H1 (cell line): ENCODE measurements at regions not wholly inside any gene's neighbourhood (a gene's known extent, or its start where the extent isn't known, plus 50 kb on each side); places are given as distances from the start of the nearest gene placed in this dataset.

Source experiments
- CTCF ChIA-PET: fragments of 300-600 bp; sonication (Branson Sonifier 250); formaldehyde crosslinking; loops from one replicate; lab custom pipeline; 2021; ENCODE audit not compliant: partially characterized antibody; lab: Charles Lee
- POLR2A ChIA-PET: fragments of 300-600 bp; sonication (Branson Sonifier 250); formaldehyde crosslinking; loops from one replicate; lab custom pipeline; 2021; ENCODE audit warnings: inconsistent platforms; ENCODE audit not compliant: partially characterized antibody; lab: Charles Lee
- DNase-seq, 2 experiments: peaks; one replicate each; pipeline versions ENCODE4 v3.0.0 to v3.0.0-alpha.2; 2010 to 2022; ENCODE audit warnings: low spot score in 2 of 2, low read depth in 1 of 2, mixed read lengths in 1 of 2
- FAIRE-seq: peaks from 2 replicates; lab custom pipeline; 2011; peaks lifted over from hg19 to GRCh38; lab: Jason Lieb, UNC
- H2AFZ ChIP-seq: 2 replicates; pipeline ENCODE4 v1.8.1; 2012; ENCODE audit warnings: low read length, inconsistent platforms
- H2AK5ac ChIP-seq: 2 replicates; pipeline ENCODE4 v1.6.1; 2013; ENCODE audit warnings: low read depth, low read length
- H2BK120ac ChIP-seq: replicated peaks from 2 replicates; pipeline ENCODE3; 2013; ENCODE audit warnings: low read depth, low read length, inconsistent platforms
- H2BK12ac ChIP-seq: 2 replicates; pipeline ENCODE4 v1.6.1; 2013; ENCODE audit warnings: low read depth, low read length
- H2BK15ac ChIP-seq: 2 replicates; pipeline ENCODE4 v1.6.1; 2013; ENCODE audit warnings: low read length
- H2BK20ac ChIP-seq: 2 replicates; pipeline ENCODE4 v1.6.1; 2013; ENCODE audit warnings: low read length
- H2BK5ac ChIP-seq: 2 replicates; pipeline ENCODE4 v1.6.1; 2013; ENCODE audit warnings: low read depth, low read length
- H3K14ac ChIP-seq: 2 replicates; pipeline ENCODE4 v1.6.1; 2013; ENCODE audit warnings: inconsistent platforms; ENCODE audit not compliant: insufficient read length
- H3K18ac ChIP-seq: 2 replicates; pipeline ENCODE4 v1.6.1; 2013; ENCODE audit warnings: low read length; ENCODE audit errors: extremely low read depth
- H3K23ac ChIP-seq: 2 replicates; pipeline ENCODE4 v1.6.1; 2013; ENCODE audit warnings: inconsistent platforms; ENCODE audit not compliant: insufficient read length
- H3K23me2 ChIP-seq: 2 replicates; pipeline ENCODE4 v1.6.1; 2013; ENCODE audit warnings: low read depth, low read length
- H3K27ac ChIP-seq: 2 replicates; pipeline ENCODE4 v1.6.1; 2011; ENCODE audit warnings: low read depth, low read length, inconsistent platforms
- H3K27me3 ChIP-seq, 4 experiments: replicated peaks in 1 of 4; 1 replicate in 1 of 4; 2 replicates in 3 of 4; pipeline versions ENCODE4 v1.6.1 to v1.8.1; 2011 to 2013; ENCODE audit warnings: low read length in 3 of 4, mild to moderate bottlenecking in 3 of 4, inconsistent platforms in 2 of 4, mixed read lengths in 2 of 4, moderate library complexity in 1 of 4; ENCODE audit not compliant: control insufficient read depth in 3 of 4, insufficient read depth in 3 of 4; ENCODE audit errors: extremely low read depth in 1 of 4
- H3K36me3 ChIP-seq, 4 experiments: 2 replicates each; pipeline versions ENCODE4 v1.6.1 to v1.8.1; 2011 to 2013; ENCODE audit warnings: mild to moderate bottlenecking in 4 of 4, low read length in 3 of 4, moderate library complexity in 2 of 4, control low read depth in 1 of 4, inconsistent platforms in 1 of 4; ENCODE audit not compliant: insufficient read depth in 4 of 4, control insufficient read depth in 2 of 4
- H3K4ac ChIP-seq: replicated peaks from 2 replicates; pipeline ENCODE3; 2013; ENCODE audit warnings: low read length, low read depth, mixed read lengths, inconsistent platforms; ENCODE audit not compliant: insufficient read length
- H3K4me1 ChIP-seq, 4 experiments: replicated peaks in 1 of 4; 1 replicate in 1 of 4; 2 replicates in 3 of 4; pipeline versions ENCODE4 v1.6.1 to v1.8.1; 2011 to 2013; ENCODE audit warnings: low read length in 3 of 4, inconsistent platforms in 2 of 4, mixed read lengths in 1 of 4; ENCODE audit not compliant: insufficient read depth in 4 of 4, control insufficient read depth in 3 of 4
- H3K4me2 ChIP-seq, 2 experiments: 2 replicates each; pipeline versions ENCODE4 v1.6.1 to v1.8.1; 2011 to 2013; ENCODE audit warnings: low read depth in 2 of 2, low read length in 2 of 2, control low read depth in 1 of 2, inconsistent platforms in 1 of 2, mild to moderate bottlenecking in 1 of 2; ENCODE audit not compliant: insufficient read depth in 1 of 2
- H3K4me3 ChIP-seq, 4 experiments: fragments of 200-600, 300-600 bp in 1 of 4; sonication (generic), shearing (Covaris generic), sonication (Bioruptor Twin) in 1 of 4; 2 replicates each; pipeline versions ENCODE4 v1.5.1 to v1.8.1; 2011 to 2016; ENCODE audit warnings: low read length in 4 of 4, low read depth in 3 of 4, control low read depth in 2 of 4, inconsistent platforms in 2 of 4, mild to moderate bottlenecking in 2 of 4, mixed read lengths in 1 of 4, moderate library complexity in 1 of 4; ENCODE audit not compliant: insufficient read depth in 2 of 4; ENCODE audit errors: extremely low read depth in 1 of 4
- H3K56ac ChIP-seq: replicated peaks from 2 replicates; pipeline ENCODE3; 2013; ENCODE audit warnings: low read depth, mild to moderate bottlenecking, mixed read lengths, low read length, inconsistent platforms; ENCODE audit not compliant: insufficient read length
- H3K79me1 ChIP-seq: 2 replicates; pipeline ENCODE4 v1.6.1; 2013; ENCODE audit warnings: low read depth, low read length, control low read depth
- H3K79me2 ChIP-seq, 2 experiments: 2 replicates each; pipeline versions ENCODE4 v1.6.1 to v1.8.1; 2012 to 2013; ENCODE audit warnings: low read length in 2 of 2, mild to moderate bottlenecking in 2 of 2, inconsistent platforms in 1 of 2; ENCODE audit not compliant: insufficient read depth in 2 of 2, control insufficient read depth in 1 of 2
- H3K9ac ChIP-seq, 4 experiments: replicated peaks in 1 of 4; 1 replicate in 1 of 4; 2 replicates in 3 of 4; pipeline versions ENCODE4 v1.6.1 to v1.8.1; 2011 to 2013; ENCODE audit warnings: low read depth in 3 of 4, low read length in 3 of 4, control low read depth in 2 of 4, mild to moderate bottlenecking in 2 of 4, moderate library complexity in 2 of 4, inconsistent platforms in 1 of 4; ENCODE audit errors: extremely low read depth in 1 of 4
- H3K9me3 ChIP-seq, 2 experiments: 2 replicates each; pipeline versions ENCODE4 v1.6.1 to v1.8.1; 2012 to 2013; ENCODE audit warnings: mild to moderate bottlenecking in 2 of 2, moderate library complexity in 2 of 2, control low read depth in 1 of 2, inconsistent platforms in 1 of 2, low read depth in 1 of 2, low read length in 1 of 2, mixed read lengths in 1 of 2; ENCODE audit not compliant: insufficient read depth in 2 of 2
- H4K20me1 ChIP-seq, 2 experiments: replicated peaks in 1 of 2; 2 replicates each; pipeline versions ENCODE3 to v1.8.1; 2011 to 2013; ENCODE audit warnings: inconsistent platforms in 2 of 2, low read length in 2 of 2, mild to moderate bottlenecking in 1 of 2; ENCODE audit not compliant: insufficient read depth in 2 of 2, control insufficient read depth in 1 of 2
- H4K5ac ChIP-seq: 2 replicates; pipeline ENCODE4 v1.6.1; 2013; ENCODE audit warnings: low read length, low read depth, mixed read lengths, inconsistent platforms; ENCODE audit not compliant: insufficient read length
- H4K8ac ChIP-seq: 2 replicates; pipeline ENCODE4 v1.8.0; 2013; ENCODE audit warnings: mild to moderate bottlenecking, moderate library complexity, low read length, inconsistent platforms; ENCODE audit not compliant: insufficient read depth; ENCODE audit errors: extremely low read depth
- H4K91ac ChIP-seq: replicated peaks from 2 replicates; pipeline ENCODE3; 2013; ENCODE audit warnings: low read length, mixed read lengths, inconsistent platforms; ENCODE audit not compliant: insufficient read length
- BCL11A ChIP-seq, 2 experiments: IDR thresholded peaks; one replicate each; pipeline ENCODE4 v1.6.1; 2011; ENCODE audit warnings: low read depth in 2 of 2, low read length in 2 of 2, mild to moderate bottlenecking in 2 of 2
- KDM5A ChIP-seq: fragments of 200-600 bp; IDR thresholded peaks from 2 replicates; pipeline ENCODE4 v1.7.1; 2012; ENCODE audit warnings: mild to moderate bottlenecking, low read length, inconsistent platforms, mixed read lengths
- WGBS, 2 experiments: shearing (Covaris generic) in 1 of 2; methylation state at CpG; one replicate each; pipeline versions ENCODE4 v1.1.6 to v1.1.7; 2013 to 2015; ENCODE audit warnings: low lambda C conversion rate in 2 of 2, mixed read lengths in 2 of 2, inconsistent platforms in 1 of 2, low coverage in 1 of 2, missing lambda C conversion rate in 1 of 2; ENCODE audit not compliant: insufficient replicate concordance in 2 of 2, insufficient coverage in 1 of 2, insufficient read length in 1 of 2; ENCODE audit errors: extremely low coverage in 1 of 2, missing lambda C conversion rate in 1 of 2; 5-methylcytosine and 5-hydroxymethylcytosine counted together

DNA sequence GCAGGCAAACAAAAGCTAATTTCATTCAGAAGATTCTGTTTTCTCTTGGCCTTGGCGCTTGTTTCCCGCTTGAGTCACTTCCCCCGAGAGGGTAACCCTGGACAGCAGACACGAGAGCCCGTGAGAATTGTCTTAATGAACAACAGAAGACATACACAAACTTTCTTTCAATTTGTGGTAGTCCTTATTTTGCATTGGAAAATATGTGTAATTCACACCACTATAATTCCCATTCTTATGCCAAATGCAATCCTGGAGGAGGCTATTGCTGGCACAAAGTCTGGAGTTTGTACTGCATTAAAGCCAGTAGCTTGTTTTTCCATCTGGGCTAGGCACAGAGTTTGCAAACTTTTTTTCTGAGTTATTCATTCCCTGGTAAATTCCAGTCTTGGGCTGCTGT is 109.8 kb upstream of the IVNS1ABP start:
- Histone ChIP-seq H2AFZ (no peak overlapping the region), H3K9me3 (no peaks in the 10 kb centered on the region), H2BK20ac (no peak overlapping the region), H3K23me2 (no peaks in the 10 kb centered on the region), H2BK15ac (no peak overlapping the region), H4K5ac (no peak overlapping the region), H2AK5ac (no peak overlapping the region), H3K79me2 (no peaks in the 10 kb centered on the region), H3K36me3 (no peaks in the 10 kb centered on the region), H4K91ac (no peak overlapping the region), H3K56ac (no peak overlapping the region), H3K4me3 (no peak overlapping the region), H4K8ac (no peak overlapping the region), H2BK5ac (no peak overlapping the region), H2BK12ac (no peak overlapping the region), H3K27ac (no peak overlapping the region), H3K18ac (no peak overlapping the region), H3K4me2 (no peak overlapping the region), H3K4ac (no peak overlapping the region), H2BK120ac (no peak overlapping the region), H3K14ac (no peak overlapping the region), H3K79me1 (no peaks in the 10 kb centered on the region), H4K20me1 (no peaks in the 10 kb centered on the region), H3K27me3 (no peaks in the 10 kb centered on the region), H3K9ac (no peak overlapping the region), H3K23ac (no peak overlapping the region), H3K4me1 (no peaks in the 10 kb centered on the region)
- WGBS, 2 experiments: 90% methylated on average over 5 of the region's 5 CpGs; no CpG with 5 or more reads in 1 of the 2 experiments
- FAIRE-seq (no peak), DNase-seq (no peak)
- ChIA-PET CTCF (interaction anchor here (0.6 to 1.8 kb wide), 7 partner anchors 11 to 169 kb away, joined by 3 to 4 read pairs (median 3); no protein-coding TSS in a partner anchor), POLR2A (no interaction called here)
- TF ChIP-seq BCL11A (IDR thresholded peaks at IDR 0.05; ENCODE audit: low read depth in 2 of 2, low read length in 2 of 2) (no peak), KDM5A (no peak)
